22Rv1 (cell line): ENCODE measurements at regions not wholly inside any gene's neighbourhood (a gene's known extent, or its start where the extent isn't known, plus 50 kb on each side); places are given as distances from the start of the nearest gene placed in this dataset.

Source experiments
- CTCF ChIP-seq: fragments of 450-650 bp; IDR thresholded peaks from 2 replicates; pipeline ENCODE4 v1.5.1; 2017; ENCODE audit warnings: mild to moderate bottlenecking
- ZFX ChIP-seq: fragments of 450-650 bp; IDR thresholded peaks from 2 replicates; pipeline ENCODE4 v1.6.1; 2017; ENCODE audit warnings: antibody characterized with exemption, borderline replicate concordance

DNA sequence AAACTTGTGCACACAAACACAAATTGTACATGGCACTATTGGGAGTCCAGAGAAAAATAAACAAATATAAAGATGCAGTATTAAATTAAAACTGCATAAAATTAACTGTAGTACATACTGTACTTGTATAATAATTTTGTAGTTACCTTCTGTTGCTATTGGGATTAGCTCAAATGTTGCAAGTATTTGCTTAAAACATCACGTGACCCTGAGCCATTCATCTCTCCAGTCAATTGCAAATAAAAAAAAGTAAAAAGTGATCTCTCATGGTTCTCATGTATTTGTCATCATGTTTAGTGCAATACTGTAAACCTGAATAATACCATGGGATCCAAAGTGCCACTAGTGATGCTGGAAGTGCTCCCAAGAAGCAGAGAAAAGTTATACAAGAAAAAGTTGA is 88.1 kb upstream of the NAV3 start:
- no peak for TF ChIP-seq CTCF
- no peak for TF ChIP-seq ZFX
